Right lobe of liver (tissue), 4 donors: ENCODE measurements at regions not wholly inside any gene's neighbourhood (a gene's known extent, or its start where the extent isn't known, plus 50 kb on each side); places are given as distances from the start of the nearest gene placed in this dataset.

Experiments used
- CTCF ChIP-seq, 4 donors: fragments of 200-600 bp in 3 of 4; fragments of 450-650 bp in 1 of 4; IDR thresholded peaks; one replicate each; pipeline versions ENCODE4 v1.5.1 to v1.8.0; 2016 to 2022; ENCODE audit warnings: antibody characterized with exemption in 4 of 4, mild to moderate bottlenecking in 2 of 4
- POLR2A ChIP-seq: fragments of 450-650 bp; IDR thresholded peaks from one replicate; pipeline ENCODE4 v1.6.1; 2017; ENCODE audit warnings: antibody characterized with exemption, mild to moderate bottlenecking
- donor health status: DM: no; HTN: no; CAD: no.
- donor health status: DM: no; HTN: no; CAD: no.
- donor health status: DM: no; HTN: yes; CAD: no.

GRCh38 chr5:67506241-67506640, 309.6 kb upstream of the CD180 start:
- TF ChIP-seq POLR2A (no peak), CTCF (IDR thresholded peaks at IDR 0.05) (no peak)
